Esophagus muscularis mucosa (tissue), 4 donors: ENCODE measurements at regions not wholly inside any gene's neighbourhood (a gene's known extent, or its start where the extent isn't known, plus 50 kb on each side); places are given as distances from the start of the nearest gene placed in this dataset.
A peak's percentile ranks its signal among the peaks of the same experiment; 100 is the strongest.

Experiments
- DNase-seq: peaks from one replicate; pipeline ENCODE4 v3.0.0-alpha.2; 2017; ENCODE audit errors: extremely low spot score
- H3K27ac ChIP-seq, 4 donors: fragments of 200-600 bp; sonication (generic); replicated peaks in 1 of 4; 1 replicate in 3 of 4; 2 replicates in 1 of 4; pipeline ENCODE4 v1.5.1; 2016 to 2019; ENCODE audit warnings: mild to moderate bottlenecking in 1 of 4
- H3K27me3 ChIP-seq, 4 donors: fragments of 200-600 bp; sonication (generic); one replicate each; pipeline versions ENCODE4 v1.5.1 to v1.6.0; 2016 to 2019
- H3K36me3 ChIP-seq, 4 donors: fragments of 200-600 bp; sonication (generic); one replicate each; pipeline ENCODE4 v1.5.1; 2016 to 2019
- H3K4me1 ChIP-seq, 4 donors: fragments of 200-600 bp; sonication (generic); one replicate each; pipeline ENCODE4 v1.5.1; 2016 to 2019
- H3K4me3 ChIP-seq, 4 donors: fragments of 200-600 bp; sonication (generic); 1 replicate in 2 of 4; 2 replicates in 2 of 4; pipeline ENCODE4 v1.5.1; 2016 to 2019; ENCODE audit warnings: mild to moderate bottlenecking in 4 of 4, moderate library complexity in 1 of 4
- H3K9me3 ChIP-seq, 4 donors: fragments of 200-600 bp; sonication (generic); 1 replicate in 3 of 4; 2 replicates in 1 of 4; pipeline ENCODE4 v1.5.1; 2016 to 2019
- CTCF ChIP-seq, 3 experiments: fragments of 200-600 bp in 2 of 3; fragments of 450-650 bp in 1 of 3; sonication (generic) in 2 of 3; IDR thresholded peaks; one replicate each; pipeline ENCODE4 v1.5.1; 2017 to 2019; ENCODE audit warnings: antibody characterized with exemption in 3 of 3, mild to moderate bottlenecking in 2 of 3, moderate library complexity in 1 of 3
- EP300 ChIP-seq: sonication (generic); formaldehyde crosslinking; IDR thresholded peaks from one replicate; pipeline ENCODE4 v1.6.1; 2017; ENCODE audit warnings: antibody characterized with exemption
- POLR2A ChIP-seq: fragments of 450-650 bp; IDR thresholded peaks from one replicate; pipeline ENCODE4 v1.6.1; 2017; ENCODE audit warnings: antibody characterized with exemption, moderate library complexity, mild to moderate bottlenecking, low read depth
- POLR2AphosphoS5 ChIP-seq, 2 donors: sonication (generic); formaldehyde crosslinking; IDR thresholded peaks; one replicate each; pipeline ENCODE4 v1.6.1; 2017; ENCODE audit warnings: antibody characterized with exemption in 2 of 2
- WGBS: methylation state at CpG from one replicate; pipeline ENCODE4 v1.1.5; 2018; 5-methylcytosine and 5-hydroxymethylcytosine counted together
- intact Hi-C: fragments of 100-400 bp; cut with DNase I; formaldehyde crosslinking; loops from one replicate; pipeline ENCODE4 v1.15.1; 2023

- no peaks in the 10 kb centered on the region for H3K36me3 ChIP-seq
- no peak for DNase-seq
- TF ChIP-seq EP300, result no peak
- TF ChIP-seq POLR2A, result no peak
- no peak for TF ChIP-seq POLR2AphosphoS5 (IDR thresholded peaks at IDR 0.05)
- TF ChIP-seq CTCF (IDR thresholded peaks at IDR 0.05), result no peak
- no peaks in the 10 kb centered on the region for H3K27me3 ChIP-seq
- peak overlapping the region; percentile 70 to 83 (median 78) for H3K27ac ChIP-seq
- peaks cover 35 to 62% (median 60%) of the 10 kb centered on the region in 4 donors for H3K4me1 ChIP-seq
- no peaks in the 10 kb centered on the region for H3K9me3 ChIP-seq
- no peak overlapping the region for H3K4me3 ChIP-seq
- intact Hi-C loops, result loop anchor here (5.0 kb wide), 1 partner anchor 82 kb away; the partner anchor contains the start of gene PKDCC
- 92% methylated on average over 5 of the region's 5 CpGs for WGBS
These were observed 82.5 kb upstream of the PKDCC start for GRCh38 chr2:41965173-41965908.

- H3K4me3 ChIP-seq, result no peak overlapping the region
- WGBS, result 57% methylated on average over 2 of the region's 2 CpGs
- no peaks in the 10 kb centered on the region for H3K9me3 ChIP-seq
- TF ChIP-seq POLR2AphosphoS5 (IDR thresholded peaks at IDR 0.05), result peak in 1 of 2 donors; percentile 21
- no peak for TF ChIP-seq POLR2A
- intact Hi-C loops, result loop anchor here (5.0 kb wide), 1 partner anchor 81 kb away; the partner anchor contains the start of gene PKDCC
- no peak for DNase-seq
- no peaks in the 10 kb centered on the region for H3K36me3 ChIP-seq
- peaks cover 35 to 62% (median 60%) of the 10 kb centered on the region in 4 donors for H3K4me1 ChIP-seq
- peak overlapping the region; percentile 70 to 83 (median 78) for H3K27ac ChIP-seq
- H3K27me3 ChIP-seq, result no peaks in the 10 kb centered on the region
These were observed 81.9 kb upstream of the PKDCC start for GRCh38 chr2:41965909-41966295.

GRCh38 chr2:41966431-41966893, 81.4 kb upstream of the PKDCC start:
- Histone ChIP-seq H3K27me3 (no peaks in the 10 kb centered on the region), H3K36me3 (no peaks in the 10 kb centered on the region), H3K9me3 (no peaks in the 10 kb centered on the region), H3K27ac (peak overlapping the region; percentile 70 to 83 (median 78)), H3K4me1 (peaks cover 35 to 62% (median 60%) of the 10 kb centered on the region in 4 donors), H3K4me3 (no peak overlapping the region)
- TF ChIP-seq CTCF (IDR thresholded peaks at IDR 0.05) (no peak), EP300 (no peak), POLR2AphosphoS5 (IDR thresholded peaks at IDR 0.05) (peak; percentile 54 to 79), POLR2A (no peak)
- 60% methylated on average over 10 of the region's 10 CpGs for WGBS
- intact Hi-C loops, result loop anchor here (5.0 kb wide), 1 partner anchor 81 kb away; the partner anchor contains the start of gene PKDCC
- no peak for DNase-seq

GRCh38 chr2:41966920-41967319, 80.9 kb upstream of the PKDCC start:
- Histone ChIP-seq H3K4me3 (no peak overlapping the region), H3K9me3 (no peaks in the 10 kb centered on the region), H3K4me1 (peaks cover 35 to 62% (median 60%) of the 10 kb centered on the region in 4 donors), H3K27me3 (no peaks in the 10 kb centered on the region), H3K27ac (peak overlapping the region; percentile 70 to 83 (median 78)), H3K36me3 (no peaks in the 10 kb centered on the region)
- intact Hi-C loops, result loop anchor here (5.0 kb wide), 1 partner anchor 80 kb away; the partner anchor contains the start of gene PKDCC
- no peak for DNase-seq
- WGBS, result 78% methylated on average over 7 of the region's 8 CpGs
- no peak for TF ChIP-seq POLR2A

GRCh38 chr2:41967476-41968181, 80.2 kb upstream of the PKDCC start:
- TF ChIP-seq POLR2A, result no peak
- intact Hi-C loops, result loop anchor here (5.0 kb wide), 1 partner anchor 80 kb away; the partner anchor contains the start of gene PKDCC
- peaks cover 35 to 62% (median 60%) of the 10 kb centered on the region in 4 donors for H3K4me1 ChIP-seq
- no peak for DNase-seq
- peak overlapping the region in 1 of 4 donors; percentile 25 for H3K4me3 ChIP-seq
- no peaks in the 10 kb centered on the region for H3K36me3 ChIP-seq
- peak overlapping the region; percentile 70 to 83 (median 78) for H3K27ac ChIP-seq
- no peaks in the 10 kb centered on the region for H3K9me3 ChIP-seq
- H3K27me3 ChIP-seq, result no peaks in the 10 kb centered on the region
- whole genome bisulfite sequencing, result 24% methylated on average over 10 of the region's 13 CpGs

- H3K27me3 ChIP-seq, result no peaks in the 10 kb centered on the region
- intact Hi-C loops, result loop anchor here (5.0 kb wide), 1 partner anchor 79 kb away; the partner anchor contains the start of gene PKDCC
- no peak for TF ChIP-seq POLR2AphosphoS5 (IDR thresholded peaks at IDR 0.05)
- no peak for TF ChIP-seq EP300
- TF ChIP-seq POLR2A, result no peak
- TF ChIP-seq CTCF (IDR thresholded peaks at IDR 0.05), result no peak
- H3K9me3 ChIP-seq, result no peaks in the 10 kb centered on the region
- H3K4me1 ChIP-seq, result peaks cover 35 to 58% (median 55%) of the 10 kb centered on the region in 4 donors
- no peaks in the 10 kb centered on the region for H3K36me3 ChIP-seq
- no peak overlapping the region for H3K4me3 ChIP-seq
- peak overlapping the region; percentile 70 to 83 (median 78) for H3K27ac ChIP-seq
- WGBS, result 52% methylated on average over 2 of the region's 2 CpGs
- DNase-seq, result no peak
These were observed 79.6 kb upstream of the PKDCC start for GRCh38 chr2:41968182-41968578.
